ENCODE measurements at regions not wholly inside any gene's neighbourhood (a gene's known extent, or its start where the extent isn't known, plus 50 kb on each side); places are given as distances from the start of the nearest gene placed in this dataset.
"Not testable (repeated sequence)": the region's sequence is repeated elsewhere in the genome, so short reads cannot be mapped to it uniquely, and the experiment has no call there.

GRCh38 chr12:83710851-83711250 lies 1024.1 kb downstream of the TMTC2 start:
- Histone ChIP-seq H3K27ac (ENCODE audit: low read length) (no peak overlapping the region), H3K36me3 (ENCODE audit: control insufficient read depth, insufficient read depth, low read length) (no peaks in the 10 kb centered on the region), H3K27me3 (ENCODE audit: control insufficient read depth, insufficient read depth, low read length) (no peaks in the 10 kb centered on the region), H3K4me1 (ENCODE audit: control insufficient read depth, insufficient read depth, low read length) (no peaks in the 10 kb centered on the region), H3K4me3 (ENCODE audit: low read length) (no peak overlapping the region), H3K9me3 (ENCODE audit: control insufficient read depth, insufficient read depth, low read length) (peaks cover 2% of the 10 kb centered on the region)
- WGBS (ENCODE audit: insufficient coverage, insufficient read length) = no CpG with 5 or more reads among the region's 3 CpGs
- DNase-seq (ENCODE audit: low read depth, low spot score) = no peak

- no peak for DNase-seq (ENCODE audit: low read depth, low spot score)
- peaks cover 2% of the 10 kb centered on the region for H3K9me3 ChIP-seq (ENCODE audit: control insufficient read depth, insufficient read depth, low read length)
Observed at GRCh38 chr12:83709899-83710298, 1023.2 kb downstream of the TMTC2 start.

GRCh38 chr12:83700838-83701237 lies 1014.1 kb downstream of the TMTC2 start:
- no peaks in the 10 kb centered on the region for H3K4me1 ChIP-seq (ENCODE audit: control insufficient read depth, insufficient read depth, low read length)
- no peak overlapping the region for H3K4me3 ChIP-seq (ENCODE audit: low read length)
- H3K36me3 ChIP-seq (ENCODE audit: control insufficient read depth, insufficient read depth, low read length) = no peaks in the 10 kb centered on the region
- no peak overlapping the region for H3K27ac ChIP-seq (ENCODE audit: low read length)
- no CpG with 5 or more reads among the region's 2 CpGs for WGBS (ENCODE audit: insufficient coverage, insufficient read length)
- no peaks in the 10 kb centered on the region for H3K27me3 ChIP-seq (ENCODE audit: control insufficient read depth, insufficient read depth, low read length)
- no peak for DNase-seq (ENCODE audit: low read depth, low spot score)
- H3K9me3 ChIP-seq (ENCODE audit: control insufficient read depth, insufficient read depth, low read length) = no peaks in the 10 kb centered on the region

More at GRCh38 chr12:83709899-83710298, 1023.2 kb downstream of the TMTC2 start:
- H3K4me3 ChIP-seq (ENCODE audit: low read length) = no peak overlapping the region
- H3K36me3 ChIP-seq (ENCODE audit: control insufficient read depth, insufficient read depth, low read length) = no peaks in the 10 kb centered on the region
- no peak overlapping the region for H3K27ac ChIP-seq (ENCODE audit: low read length)
- no peaks in the 10 kb centered on the region for H3K27me3 ChIP-seq (ENCODE audit: control insufficient read depth, insufficient read depth, low read length)
- no peaks in the 10 kb centered on the region for H3K4me1 ChIP-seq (ENCODE audit: control insufficient read depth, insufficient read depth, low read length)

- H3K4me1 ChIP-seq (ENCODE audit: control insufficient read depth, insufficient read depth, low read length); H3K9me3 ChIP-seq (ENCODE audit: control insufficient read depth, insufficient read depth, low read length); DNase-seq (ENCODE audit: low read depth, low spot score); H3K27me3 ChIP-seq (ENCODE audit: control insufficient read depth, insufficient read depth, low read length); H3K36me3 ChIP-seq (ENCODE audit: control insufficient read depth, insufficient read depth, low read length); H3K27ac ChIP-seq (ENCODE audit: low read length); H3K4me3 ChIP-seq (ENCODE audit: low read length): not testable (repeated sequence)
- WGBS (ENCODE audit: insufficient coverage, insufficient read length) = no CpG with 5 or more reads among the region's 13 CpGs
Observed at GRCh38 chr12:83696311-83696710, 1009.6 kb downstream of the TMTC2 start.

GRCh38 chr12:83691730-83692129 lies 1005.0 kb downstream of the TMTC2 start:
- Histone ChIP-seq H3K4me3 (ENCODE audit: low read length) (no peak overlapping the region), H3K9me3 (ENCODE audit: control insufficient read depth, insufficient read depth, low read length) (no peaks in the 10 kb centered on the region), H3K4me1 (ENCODE audit: control insufficient read depth, insufficient read depth, low read length) (no peaks in the 10 kb centered on the region), H3K27ac (ENCODE audit: low read length) (no peak overlapping the region), H3K36me3 (ENCODE audit: control insufficient read depth, insufficient read depth, low read length) (no peaks in the 10 kb centered on the region), H3K27me3 (ENCODE audit: control insufficient read depth, insufficient read depth, low read length) (no peaks in the 10 kb centered on the region)
- DNase-seq (ENCODE audit: low read depth, low spot score) = no peak

GRCh38 chr12:83690465-83690864 lies 1003.8 kb downstream of the TMTC2 start:
- Histone ChIP-seq H3K9me3 (ENCODE audit: control insufficient read depth, insufficient read depth, low read length) (no peaks in the 10 kb centered on the region), H3K4me3 (ENCODE audit: low read length) (no peak overlapping the region), H3K36me3 (ENCODE audit: control insufficient read depth, insufficient read depth, low read length) (no peaks in the 10 kb centered on the region), H3K27me3 (ENCODE audit: control insufficient read depth, insufficient read depth, low read length) (no peaks in the 10 kb centered on the region), H3K27ac (ENCODE audit: low read length) (no peak overlapping the region), H3K4me1 (ENCODE audit: control insufficient read depth, insufficient read depth, low read length) (no peaks in the 10 kb centered on the region)
- no peak for DNase-seq (ENCODE audit: low read depth, low spot score)
- no CpG with 5 or more reads among the region's 1 CpG for WGBS (ENCODE audit: insufficient coverage, insufficient read length)

GRCh38 chr12:83689333-83689732 lies 1002.6 kb downstream of the TMTC2 start:
- H3K4me3 ChIP-seq (ENCODE audit: low read length) = no peak overlapping the region
- no CpG with 5 or more reads among the region's 2 CpGs for WGBS (ENCODE audit: insufficient coverage, insufficient read length)
- H3K4me1 ChIP-seq (ENCODE audit: control insufficient read depth, insufficient read depth, low read length) = no peaks in the 10 kb centered on the region
- no peaks in the 10 kb centered on the region for H3K36me3 ChIP-seq (ENCODE audit: control insufficient read depth, insufficient read depth, low read length)
- no peaks in the 10 kb centered on the region for H3K27me3 ChIP-seq (ENCODE audit: control insufficient read depth, insufficient read depth, low read length)
- no peak for DNase-seq (ENCODE audit: low read depth, low spot score)
- no peaks in the 10 kb centered on the region for H3K9me3 ChIP-seq (ENCODE audit: control insufficient read depth, insufficient read depth, low read length)
- H3K27ac ChIP-seq (ENCODE audit: low read length) = no peak overlapping the region

GRCh38 chr12:83676781-83677295 lies 990.1 kb downstream of the TMTC2 start:
- no CpG with 5 or more reads among the region's 5 CpGs for WGBS (ENCODE audit: insufficient coverage, insufficient read length)
- no peaks in the 10 kb centered on the region; the same call in 1 of the 2 replicates for H3K36me3 ChIP-seq (ENCODE audit: control insufficient read depth, insufficient read depth, low read length)
- DNase-seq (ENCODE audit: low read depth, low spot score) = no peak
- H3K9me3 ChIP-seq (ENCODE audit: control insufficient read depth, insufficient read depth, low read length) = no peaks in the 10 kb centered on the region
- H3K27me3 ChIP-seq (ENCODE audit: control insufficient read depth, insufficient read depth, low read length) = no peaks in the 10 kb centered on the region
- no peak overlapping the region for H3K27ac ChIP-seq (ENCODE audit: low read length)
- H3K4me3 ChIP-seq (ENCODE audit: low read length) = no peak overlapping the region
- H3K4me1 ChIP-seq (ENCODE audit: control insufficient read depth, insufficient read depth, low read length) = no peaks in the 10 kb centered on the region

- Histone ChIP-seq H3K9me3 (ENCODE audit: control insufficient read depth, insufficient read depth, low read length) (no peaks in the 10 kb centered on the region), H3K4me3 (ENCODE audit: low read length) (no peak overlapping the region), H3K36me3 (ENCODE audit: control insufficient read depth, insufficient read depth, low read length) (no peaks in the 10 kb centered on the region), H3K27me3 (ENCODE audit: control insufficient read depth, insufficient read depth, low read length) (no peaks in the 10 kb centered on the region), H3K27ac (ENCODE audit: low read length) (no peak overlapping the region), H3K4me1 (ENCODE audit: control insufficient read depth, insufficient read depth, low read length) (no peaks in the 10 kb centered on the region)
- no CpG with 5 or more reads among the region's 2 CpGs for WGBS (ENCODE audit: insufficient coverage, insufficient read length)
- no peak for DNase-seq (ENCODE audit: low read depth, low spot score)
Observed at GRCh38 chr12:83666690-83667089, 980.0 kb downstream of the TMTC2 start.

- DNase-seq (ENCODE audit: low read depth, low spot score) = no peak
- Histone ChIP-seq H3K9me3 (ENCODE audit: control insufficient read depth, insufficient read depth, low read length) (no peaks in the 10 kb centered on the region), H3K4me3 (ENCODE audit: low read length) (no peak overlapping the region), H3K27ac (ENCODE audit: low read length) (no peak overlapping the region), H3K4me1 (ENCODE audit: control insufficient read depth, insufficient read depth, low read length) (no peaks in the 10 kb centered on the region), H3K36me3 (ENCODE audit: control insufficient read depth, insufficient read depth, low read length) (no peaks in the 10 kb centered on the region), H3K27me3 (ENCODE audit: control insufficient read depth, insufficient read depth, low read length) (no peaks in the 10 kb centered on the region)
Observed at GRCh38 chr12:83665634-83666218, 979.0 kb downstream of the TMTC2 start.

GRCh38 chr12:83664650-83665049 lies 977.9 kb downstream of the TMTC2 start:
- H3K4me3 ChIP-seq (ENCODE audit: low read length) = no peak overlapping the region
- no peaks in the 10 kb centered on the region for H3K27me3 ChIP-seq (ENCODE audit: control insufficient read depth, insufficient read depth, low read length)
- no peak for DNase-seq (ENCODE audit: low read depth, low spot score)
- no peaks in the 10 kb centered on the region for H3K36me3 ChIP-seq (ENCODE audit: control insufficient read depth, insufficient read depth, low read length)
- no peaks in the 10 kb centered on the region for H3K4me1 ChIP-seq (ENCODE audit: control insufficient read depth, insufficient read depth, low read length)
- H3K9me3 ChIP-seq (ENCODE audit: control insufficient read depth, insufficient read depth, low read length) = no peaks in the 10 kb centered on the region
- H3K27ac ChIP-seq (ENCODE audit: low read length) = no peak overlapping the region

Measured in iPS DF 6.9 (cell line).